GM10266 (cell line): ENCODE measurements at regions not wholly inside any gene's neighbourhood (a gene's known extent, or its start where the extent isn't known, plus 50 kb on each side); places are given as distances from the start of the nearest gene placed in this dataset.

Experiments
- DNase-seq: peaks from one replicate; pipeline ENCODE4 v3.0.0; 2012; ENCODE audit errors: extremely low spot score
- TF ChIP-seq, protein P1 (sequence below): IDR thresholded peaks from 2 replicates; pipeline ENCODE4 v1.5.1; 2012; ENCODE audit warnings: mild to moderate bottlenecking, low read depth; ENCODE audit not compliant: control insufficient read depth, insufficient read depth; ENCODE audit errors: missing control alignments

DNA sequence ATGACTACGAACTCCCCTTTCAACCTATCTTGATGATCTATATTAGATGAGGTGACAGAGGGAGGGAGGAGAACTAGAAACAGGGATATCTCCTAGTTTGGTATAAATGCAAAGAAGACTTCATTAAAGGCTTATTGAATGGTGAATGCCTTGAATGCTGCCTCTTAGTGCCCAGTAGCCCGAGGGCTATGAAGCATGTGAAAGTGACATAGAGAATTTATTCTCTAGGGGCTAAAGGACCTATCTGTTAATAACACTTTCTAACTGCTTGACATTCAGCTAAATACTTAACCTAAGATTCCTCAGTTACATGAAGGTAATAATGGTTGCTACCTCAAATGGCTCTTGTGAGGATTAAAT is 764.1 kb downstream of the LTN1 start:
- DNase-seq, result no peak
- TF ChIP-seq, protein P1, sequence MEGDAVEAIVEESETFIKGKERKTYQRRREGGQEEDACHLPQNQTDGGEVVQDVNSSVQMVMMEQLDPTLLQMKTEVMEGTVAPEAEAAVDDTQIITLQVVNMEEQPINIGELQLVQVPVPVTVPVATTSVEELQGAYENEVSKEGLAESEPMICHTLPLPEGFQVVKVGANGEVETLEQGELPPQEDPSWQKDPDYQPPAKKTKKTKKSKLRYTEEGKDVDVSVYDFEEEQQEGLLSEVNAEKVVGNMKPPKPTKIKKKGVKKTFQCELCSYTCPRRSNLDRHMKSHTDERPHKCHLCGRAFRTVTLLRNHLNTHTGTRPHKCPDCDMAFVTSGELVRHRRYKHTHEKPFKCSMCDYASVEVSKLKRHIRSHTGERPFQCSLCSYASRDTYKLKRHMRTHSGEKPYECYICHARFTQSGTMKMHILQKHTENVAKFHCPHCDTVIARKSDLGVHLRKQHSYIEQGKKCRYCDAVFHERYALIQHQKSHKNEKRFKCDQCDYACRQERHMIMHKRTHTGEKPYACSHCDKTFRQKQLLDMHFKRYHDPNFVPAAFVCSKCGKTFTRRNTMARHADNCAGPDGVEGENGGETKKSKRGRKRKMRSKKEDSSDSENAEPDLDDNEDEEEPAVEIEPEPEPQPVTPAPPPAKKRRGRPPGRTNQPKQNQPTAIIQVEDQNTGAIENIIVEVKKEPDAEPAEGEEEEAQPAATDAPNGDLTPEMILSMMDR, result no peak

DNA sequence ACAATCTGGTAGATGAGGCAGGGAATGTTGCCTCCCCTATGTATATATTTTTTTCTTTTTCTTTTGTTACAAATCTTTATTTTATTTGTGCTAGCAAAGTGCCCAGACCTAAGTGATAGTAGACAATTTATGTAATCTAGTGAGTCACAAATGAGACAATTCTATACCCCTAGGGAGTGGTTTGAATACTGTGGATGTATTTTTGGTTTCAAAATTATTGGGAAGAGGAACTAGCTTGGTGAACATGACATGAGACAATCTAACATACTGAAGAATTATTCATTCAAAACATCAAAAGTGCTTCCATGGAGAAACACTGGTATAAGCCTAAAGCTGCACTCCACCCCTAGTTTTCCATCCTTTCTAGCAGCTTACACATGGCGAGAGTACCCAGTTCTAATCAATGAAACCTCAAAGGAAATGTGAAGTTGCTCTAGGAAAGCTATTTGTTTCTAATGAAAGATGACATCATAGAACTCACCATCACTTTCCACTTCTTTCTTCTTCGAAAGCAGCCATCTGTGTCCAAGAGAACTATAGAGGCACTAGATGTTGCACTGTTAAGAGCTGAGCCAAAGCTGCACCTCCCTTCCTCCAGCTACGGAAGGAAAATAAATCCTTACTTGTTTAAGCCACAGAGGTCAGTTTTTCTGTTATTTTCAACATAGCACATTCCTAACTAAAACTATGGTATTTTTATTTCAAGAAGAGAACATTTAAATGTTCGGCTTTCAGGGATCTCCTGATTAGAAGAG is 764.6 kb downstream of the LTN1 start:
- TF ChIP-seq, protein P1, result no peak
- no peak for DNase-seq

DNA sequence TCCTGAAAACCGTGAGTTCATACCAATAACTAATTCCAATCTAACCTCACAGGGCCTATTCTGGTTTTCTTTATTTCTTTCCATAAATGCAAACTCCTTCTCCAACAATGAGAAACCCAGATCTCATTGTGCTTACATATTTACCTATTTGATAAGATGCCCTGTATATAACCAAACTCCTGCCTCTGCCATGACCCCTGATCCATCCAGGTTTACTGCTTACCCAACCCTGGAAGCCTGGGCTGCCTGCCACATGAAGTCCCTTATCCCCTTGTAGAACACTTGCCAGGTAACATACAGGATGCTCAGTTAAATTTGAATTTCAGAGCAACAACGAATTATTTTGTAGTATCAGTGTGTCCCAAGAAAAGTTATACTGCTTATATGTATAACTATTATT is 766.1 kb downstream of the LTN1 start:
- no peak for DNase-seq
- TF ChIP-seq, protein P1, result no peak

DNA sequence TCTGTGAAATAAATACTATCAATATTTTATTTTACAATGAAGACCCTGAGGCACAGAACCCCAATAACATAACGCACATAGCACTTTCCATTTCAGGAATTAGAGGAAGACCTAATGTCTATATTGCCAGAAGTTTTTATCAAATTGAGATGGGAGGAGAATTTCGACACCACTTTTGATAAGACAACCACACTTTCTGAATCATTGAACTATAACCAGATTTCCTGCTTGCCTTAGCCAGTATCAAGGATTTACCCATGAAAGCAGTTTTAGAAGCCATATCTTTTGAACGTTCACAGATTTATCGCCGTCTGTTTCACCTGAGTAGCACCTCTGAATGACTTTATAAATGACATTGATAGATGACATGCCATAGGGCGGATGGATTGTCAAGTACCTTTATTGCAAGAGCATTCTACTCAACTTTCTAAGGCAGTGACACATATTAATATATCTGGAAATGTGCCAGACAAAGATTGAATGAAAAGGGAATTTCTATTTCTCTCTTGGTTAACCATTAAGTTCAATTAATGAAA is 768.4 kb downstream of the LTN1 start:
- DNase-seq, result no peak
- TF ChIP-seq, protein P1, result no peak

DNA sequence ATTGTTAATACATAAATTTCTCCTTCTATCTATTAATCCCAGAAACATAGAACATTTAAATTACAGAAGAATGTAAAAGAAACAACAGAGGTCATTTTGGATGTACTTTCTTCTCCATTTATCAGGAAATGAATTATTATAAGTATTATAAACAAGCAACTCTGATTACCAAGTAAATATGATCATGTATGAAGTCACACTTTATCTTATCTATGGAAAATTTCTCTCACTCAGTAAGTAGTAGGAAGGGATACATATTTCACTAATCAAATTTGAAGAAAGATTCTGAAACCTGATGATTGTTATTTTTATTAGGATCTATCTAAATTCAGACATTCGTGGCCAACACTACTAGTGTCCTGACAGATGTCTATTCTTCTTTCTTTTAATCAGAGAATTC is 770.7 kb downstream of the LTN1 start:
- no peak for DNase-seq
- TF ChIP-seq, protein P1, result no peak

DNA sequence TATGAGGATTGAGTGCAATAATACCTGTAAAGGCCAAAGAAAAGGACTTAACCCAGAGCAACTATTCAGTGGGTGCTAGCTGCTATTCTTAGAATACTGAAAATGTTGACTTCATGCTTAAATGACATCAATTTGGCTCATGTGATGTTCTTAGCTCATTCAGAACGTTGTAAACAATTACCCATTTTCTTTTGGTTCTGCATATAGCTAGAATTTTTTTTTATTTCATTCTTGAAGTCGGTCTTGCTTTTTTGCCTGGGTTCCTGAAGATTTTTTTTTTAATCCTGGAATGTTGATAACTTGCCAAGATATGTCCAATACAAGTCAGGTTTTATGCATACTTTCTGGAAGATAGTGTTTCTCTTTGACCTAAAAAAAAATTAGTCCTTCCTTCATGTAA is 772.0 kb downstream of the LTN1 start:
- DNase-seq, result no peak
- TF ChIP-seq, protein P1, result no peak

DNA sequence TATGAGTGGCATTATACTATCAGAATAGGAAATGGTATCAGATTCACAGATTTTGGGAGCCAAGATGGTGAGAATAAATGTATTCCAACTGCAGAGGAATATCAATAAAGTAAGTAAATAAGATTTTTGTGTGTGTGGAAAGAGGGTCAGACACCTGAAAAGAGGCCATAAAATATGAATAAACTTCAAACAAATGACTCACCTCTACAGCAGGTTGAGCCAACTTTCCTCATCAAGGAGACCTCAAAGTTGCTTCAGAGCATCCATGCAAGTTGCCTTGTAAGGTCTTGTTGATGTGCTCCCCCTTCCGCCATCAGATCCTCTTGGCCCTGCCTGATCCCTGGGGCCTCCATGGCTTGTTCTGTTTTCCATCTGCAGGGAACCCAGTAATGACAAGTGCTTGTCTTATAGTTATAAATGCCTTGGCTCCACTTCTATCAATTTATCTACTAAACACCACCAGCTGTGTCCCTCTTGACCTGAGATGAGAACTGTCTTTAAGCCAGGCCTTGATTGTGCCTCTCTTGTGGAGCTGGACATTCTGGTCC is 775.6 kb downstream of the LTN1 start:
- no peak for DNase-seq
- TF ChIP-seq, protein P1, result no peak
